Fibroblast of skin of scalp (primary cell): ENCODE measurements at regions not wholly inside any gene's neighbourhood (a gene's known extent, or its start where the extent isn't known, plus 50 kb on each side); places are given as distances from the start of the nearest gene placed in this dataset.
A peak's percentile ranks its signal among the peaks of the same experiment; 100 is the strongest.
"Not testable (repeated sequence)": the region's sequence is repeated elsewhere in the genome, so short reads cannot be mapped to it uniquely, and the experiment has no call there.

Source experiments
- DNase-seq: peaks from one replicate; pipeline ENCODE4 v3.0.0-alpha.2; 2013

DNA sequence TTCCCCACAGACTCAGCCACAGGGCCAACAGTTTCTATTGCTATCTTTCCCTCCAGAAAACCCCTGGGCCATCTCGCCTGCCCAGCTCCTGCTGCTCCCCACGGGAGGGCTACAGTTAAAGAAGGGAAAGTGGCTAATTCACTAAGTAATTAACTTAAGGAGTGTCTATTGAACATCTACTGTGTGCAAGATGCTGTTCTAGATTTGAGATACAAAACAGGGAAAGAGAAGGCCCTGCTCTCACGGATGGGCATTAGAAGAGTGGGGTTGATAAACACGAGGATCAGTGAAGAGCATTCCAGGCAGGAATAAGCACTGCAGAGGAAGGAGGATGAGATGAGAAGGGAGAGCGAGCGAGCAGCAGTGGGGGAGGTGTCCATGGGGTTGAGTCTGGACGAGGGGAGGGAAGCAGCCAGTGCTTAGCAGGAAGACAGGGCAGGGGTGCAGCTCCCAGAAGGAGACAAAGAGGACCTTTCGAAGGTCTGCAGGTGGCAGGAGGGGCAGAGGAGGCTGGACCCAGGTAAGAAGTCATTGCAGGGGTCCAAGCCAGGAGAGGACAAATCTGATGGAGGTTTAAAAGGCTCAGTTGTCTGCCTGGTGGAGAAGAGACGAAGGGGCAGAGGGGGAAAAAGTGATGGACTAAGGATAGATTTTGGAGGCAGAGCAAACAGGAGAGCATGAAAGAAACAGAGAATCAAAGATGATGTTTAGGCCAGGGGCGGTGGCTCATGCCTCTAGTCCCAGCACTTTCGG lies 64.7 kb downstream of the KLF15 start:
- no peak for DNase-seq

DNA sequence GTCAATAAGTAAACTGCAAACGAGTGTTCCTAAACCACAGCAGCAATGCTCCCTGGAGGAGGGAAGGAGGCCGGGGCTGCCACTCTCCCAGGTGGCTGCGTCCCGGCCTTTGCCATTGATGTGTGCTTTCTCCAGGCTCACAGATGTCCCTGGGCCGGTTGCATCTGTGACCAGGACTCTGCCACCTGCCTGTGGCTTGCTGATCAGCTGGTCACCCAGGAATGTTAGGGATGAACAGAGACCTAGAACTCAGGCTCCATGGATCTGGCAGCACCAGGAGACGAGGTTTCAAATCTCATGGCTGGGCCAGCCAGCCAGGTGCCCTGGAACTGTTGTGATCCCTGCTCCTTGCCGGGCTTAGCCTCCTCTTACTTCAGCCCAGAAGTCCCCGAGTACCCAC lies 65.7 kb downstream of the KLF15 start:
- no peak for DNase-seq

DNA sequence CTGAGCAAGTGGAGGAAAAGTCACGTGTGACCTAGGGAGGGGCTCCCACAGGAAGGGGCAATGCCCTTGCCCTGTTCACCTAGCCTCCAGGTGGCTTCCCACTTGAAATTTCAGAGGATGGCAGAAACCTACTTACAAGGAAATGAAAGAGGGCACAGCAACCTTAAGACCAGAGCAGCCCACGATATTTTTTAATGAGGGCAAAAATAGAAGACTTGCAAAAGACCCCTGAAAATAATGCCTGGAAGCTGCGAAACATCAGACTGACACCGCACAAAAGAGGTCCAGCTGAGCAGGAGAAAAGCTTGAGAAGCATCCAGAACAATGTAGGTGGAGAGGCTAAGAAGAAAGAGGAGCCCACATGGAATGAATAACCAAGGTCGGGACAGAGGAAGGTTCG lies 66.1 kb downstream of the KLF15 start:
- DNase-seq: no peak

DNA sequence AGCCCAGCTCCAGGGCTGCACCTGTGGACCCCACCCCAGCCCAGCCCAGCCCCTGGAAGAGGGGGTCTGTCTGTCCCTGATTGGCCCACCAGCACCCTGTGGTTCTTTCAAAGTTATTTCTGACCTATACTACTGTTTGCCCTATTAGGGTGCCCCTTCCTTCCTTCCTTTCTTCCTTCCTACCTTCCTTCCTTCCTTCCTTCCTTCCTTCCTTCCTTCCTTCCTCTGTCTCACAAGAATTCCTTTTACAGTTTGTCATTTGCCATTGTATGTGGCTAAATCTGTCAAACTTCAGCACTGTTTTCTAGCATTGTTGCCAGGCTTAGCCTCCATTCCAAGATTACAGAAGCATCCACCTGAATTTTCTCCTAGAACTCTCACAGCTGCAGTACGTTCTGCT lies 66.9 kb downstream of the KLF15 start:
- no peak for DNase-seq

DNA sequence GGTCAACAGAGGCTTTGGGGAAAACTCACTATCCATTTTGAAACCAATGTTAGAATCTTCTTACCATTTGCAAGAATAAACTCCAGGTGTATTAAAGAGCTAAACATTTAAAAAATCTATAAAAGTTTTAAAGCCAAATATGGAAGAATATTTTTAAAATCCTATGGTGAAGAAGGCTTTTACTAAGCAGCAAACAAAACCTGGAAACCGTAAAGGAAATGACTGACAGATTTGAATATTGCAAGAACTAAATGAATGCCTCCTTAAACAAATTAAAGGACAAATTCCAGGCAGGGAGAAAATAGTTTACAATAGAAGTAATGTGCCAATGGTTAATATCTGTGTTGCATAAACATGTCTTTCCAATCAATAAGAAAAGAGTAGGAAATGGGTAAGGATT lies 68.1 kb downstream of the KLF15 start:
- DNase-seq: no peak

DNA sequence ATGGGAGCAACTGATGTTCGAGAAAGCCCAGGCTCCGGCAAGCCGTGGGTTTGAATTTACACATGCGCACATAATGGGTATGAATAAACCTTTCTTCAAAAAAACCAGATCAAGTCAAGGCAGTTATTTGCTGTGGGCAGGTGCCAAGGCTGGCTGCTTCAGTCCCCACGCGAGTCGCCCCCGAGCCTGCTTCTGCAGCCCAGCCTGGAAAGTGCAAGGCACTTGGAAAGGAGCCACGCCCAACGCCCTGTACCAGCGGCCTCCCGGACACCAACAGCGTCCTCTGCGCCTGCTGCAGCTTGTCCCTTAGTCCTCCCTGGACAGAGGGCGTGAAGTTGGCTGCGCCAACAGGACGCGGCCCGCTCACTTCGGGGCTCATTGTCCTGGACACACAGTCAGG lies 68.9 kb downstream of the KLF15 start:
- DNase-seq: no peak

DNA sequence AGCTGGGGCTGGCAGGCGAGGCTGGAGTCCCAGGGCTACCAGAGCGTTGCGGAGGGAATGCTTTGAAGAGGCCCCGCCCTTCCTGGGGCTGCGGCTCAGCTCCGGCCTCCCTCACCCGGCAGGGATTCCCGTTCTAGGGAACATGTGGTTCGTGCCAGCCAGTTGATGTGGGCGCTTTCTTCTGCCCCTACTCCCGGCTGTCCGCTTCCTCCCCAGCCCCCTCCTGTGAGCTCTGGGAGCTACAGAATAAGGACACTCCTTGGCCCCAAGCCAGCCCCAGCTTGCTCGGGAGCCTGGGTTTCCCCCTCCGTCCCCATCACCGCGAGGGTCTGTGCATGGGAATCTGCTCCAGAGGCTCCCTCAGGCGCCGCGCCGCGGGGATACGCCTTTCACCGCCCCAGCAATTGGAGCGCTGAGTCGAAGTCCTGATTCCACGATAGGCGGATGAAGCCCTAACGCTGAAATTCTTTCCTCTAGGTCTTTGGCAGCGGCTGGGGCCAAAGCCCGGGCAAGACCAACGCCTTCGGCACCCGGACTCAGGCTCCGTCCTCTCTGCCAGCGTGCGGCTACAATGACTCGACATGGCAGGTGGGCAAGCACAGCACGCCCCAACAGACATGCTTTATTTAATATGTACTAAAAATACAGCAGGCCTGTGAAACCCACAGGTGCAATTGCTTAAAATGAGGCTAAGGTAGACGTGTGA lies 69.5 kb downstream of the KLF15 start:
- DNase-seq: peak; percentile 61

DNA sequence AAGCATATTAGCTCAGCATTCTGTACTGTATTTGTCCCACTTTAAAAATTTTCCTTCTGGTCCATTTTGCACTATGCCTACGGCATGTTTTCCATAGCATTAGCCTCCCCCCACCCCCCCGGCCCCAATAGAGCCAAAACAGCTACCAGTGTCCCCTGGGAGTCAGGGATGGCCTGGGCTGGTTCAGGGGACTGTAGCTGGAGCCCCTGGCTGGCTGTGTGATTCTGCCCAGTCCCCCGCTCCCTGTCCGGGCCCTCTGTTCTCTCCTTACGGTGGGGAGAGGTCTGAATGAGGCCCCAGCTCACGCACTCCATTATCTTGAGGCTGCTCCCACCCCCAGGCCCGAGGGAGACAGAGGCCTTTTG lies 70.1 kb downstream of the KLF15 start:
- no peak for DNase-seq

DNA sequence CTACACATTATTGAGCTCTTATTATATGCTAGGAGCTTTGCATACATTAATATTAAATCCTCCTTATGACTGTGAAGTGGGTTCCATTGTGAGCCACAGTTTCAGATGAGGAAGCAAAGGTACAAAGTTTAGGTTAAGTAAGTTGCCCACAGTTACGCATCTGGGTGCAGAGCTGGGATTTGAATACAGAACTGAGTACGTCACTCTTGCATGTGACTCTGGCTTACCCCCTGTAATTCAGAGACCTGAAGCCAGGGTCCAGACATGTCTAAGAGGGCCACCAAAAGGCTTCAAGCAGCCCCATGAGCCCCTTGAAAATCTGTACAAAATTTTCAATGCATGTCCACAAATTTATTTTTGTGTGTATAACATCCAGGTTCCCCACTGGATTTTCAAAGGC lies 71.8 kb downstream of the KLF15 start:
- DNase-seq: no peak

DNA sequence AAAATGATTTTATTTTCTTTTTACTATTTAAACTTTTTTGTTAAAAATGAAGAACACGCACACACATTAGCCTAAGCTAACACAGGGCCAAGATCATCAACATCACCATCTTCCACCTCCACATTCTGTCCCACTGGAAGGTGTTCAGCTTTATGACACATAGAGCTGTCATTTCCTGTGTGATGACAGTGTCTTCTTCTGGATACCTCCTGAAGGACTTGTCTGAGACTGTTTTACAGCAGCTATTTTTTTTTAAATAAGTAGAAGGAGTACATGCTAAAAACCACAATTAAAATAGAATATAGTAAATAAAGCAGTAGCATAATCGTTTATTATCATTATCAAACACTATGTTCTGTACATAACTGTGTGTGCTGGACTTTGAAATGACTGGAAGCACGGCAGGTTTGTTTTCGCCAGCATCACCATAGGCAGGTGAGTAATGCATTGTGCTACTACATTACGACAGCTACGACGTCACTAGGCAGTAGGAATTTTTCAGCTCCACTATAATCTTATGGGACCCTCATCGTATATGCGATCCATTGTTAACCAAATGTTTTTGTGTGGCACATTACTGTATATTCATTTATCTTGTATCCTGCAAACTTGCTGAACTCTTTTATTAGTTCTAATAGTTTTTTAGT lies 72.8 kb downstream of the KLF15 start:
- DNase-seq: peak; percentile 13

DNA sequence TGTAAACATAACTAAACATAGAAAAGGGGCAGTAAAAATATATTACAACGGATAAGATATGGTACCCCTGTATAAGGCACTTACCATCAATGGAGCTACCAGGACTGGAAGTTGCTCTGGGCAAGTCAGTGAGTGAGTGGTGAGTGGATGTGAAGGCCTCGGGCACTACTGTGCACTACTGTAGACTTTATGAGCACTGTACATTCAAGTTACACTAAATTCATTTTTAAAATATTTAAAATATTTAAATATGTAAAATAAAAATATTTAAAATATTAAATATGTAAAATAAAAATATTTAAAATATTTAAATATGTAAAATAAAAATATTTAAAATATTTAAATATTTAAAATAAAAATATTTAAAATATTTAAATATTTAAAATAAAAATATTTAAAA lies 73.6 kb downstream of the KLF15 start:
- not testable (repeated sequence) for DNase-seq

DNA sequence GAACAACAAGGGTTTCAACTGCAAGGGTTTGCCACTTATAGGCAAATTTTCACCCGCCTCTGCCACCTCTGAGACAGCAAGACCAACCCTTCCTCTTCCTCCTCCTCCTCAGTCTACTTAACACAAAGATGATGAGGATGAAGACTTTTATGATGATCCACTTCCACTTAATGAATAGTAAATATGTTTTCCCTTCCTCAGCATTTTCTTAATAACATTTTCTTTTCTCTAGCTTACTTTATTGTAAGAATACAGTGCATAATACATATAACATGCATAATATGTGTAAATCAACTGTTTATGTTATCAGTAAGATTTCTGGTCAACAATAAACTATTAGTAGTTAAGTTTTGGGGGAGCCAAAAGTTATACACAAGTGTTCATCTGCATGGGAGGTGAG lies 77.4 kb downstream of the KLF15 start:
- no peak for DNase-seq

DNA sequence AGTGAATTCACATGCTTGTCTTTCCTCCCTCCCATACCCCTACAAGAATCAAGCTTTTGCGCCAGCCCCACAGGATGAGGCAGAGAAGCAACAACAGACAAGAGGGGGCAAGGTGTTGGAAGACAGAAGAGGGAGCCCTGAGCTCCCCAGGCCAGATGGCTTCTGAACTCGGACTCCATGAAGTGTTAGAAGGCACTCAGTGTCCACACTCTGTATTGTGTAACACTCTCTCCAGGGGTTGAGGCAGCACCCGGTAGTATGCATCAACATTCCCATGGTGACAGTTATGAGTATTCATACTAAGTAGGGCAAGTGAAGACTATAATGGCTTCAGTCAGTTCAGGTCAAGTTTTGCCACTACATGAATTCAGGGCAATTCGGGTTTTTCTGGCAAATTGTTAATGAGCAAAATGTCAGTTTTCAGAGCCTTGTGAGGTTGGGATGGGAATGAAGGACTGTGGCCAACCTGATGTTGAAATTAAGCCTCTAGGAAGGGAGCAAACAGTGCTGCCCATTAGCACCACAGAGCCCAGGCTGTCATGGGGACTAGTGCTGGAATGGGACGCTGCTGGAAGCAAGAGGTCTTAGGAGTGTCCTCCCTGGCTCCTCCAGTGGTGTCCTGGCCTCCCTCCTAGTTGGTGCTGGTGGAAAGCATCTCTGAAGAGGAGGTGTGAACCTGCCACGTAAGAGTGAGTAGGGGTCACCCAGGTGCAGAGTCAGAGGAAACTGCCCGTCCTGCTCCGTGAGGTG lies 79.4 kb downstream of the KLF15 start:
- DNase-seq: no peak

DNA sequence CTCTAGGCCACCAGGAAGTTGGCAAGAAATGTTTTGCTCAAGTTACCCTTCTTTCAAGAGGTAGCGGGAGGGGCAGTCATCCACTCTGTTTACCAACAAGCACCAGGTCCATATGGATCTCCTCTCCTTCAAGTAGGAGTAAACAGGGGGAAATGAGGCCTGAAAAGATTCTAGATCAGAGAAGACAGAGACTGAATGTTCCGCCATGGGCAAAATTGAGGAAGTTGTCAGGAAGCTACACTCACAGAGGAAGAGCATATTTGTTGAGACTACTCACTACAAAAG lies 81.6 kb downstream of the KLF15 start:
- DNase-seq: no peak

DNA sequence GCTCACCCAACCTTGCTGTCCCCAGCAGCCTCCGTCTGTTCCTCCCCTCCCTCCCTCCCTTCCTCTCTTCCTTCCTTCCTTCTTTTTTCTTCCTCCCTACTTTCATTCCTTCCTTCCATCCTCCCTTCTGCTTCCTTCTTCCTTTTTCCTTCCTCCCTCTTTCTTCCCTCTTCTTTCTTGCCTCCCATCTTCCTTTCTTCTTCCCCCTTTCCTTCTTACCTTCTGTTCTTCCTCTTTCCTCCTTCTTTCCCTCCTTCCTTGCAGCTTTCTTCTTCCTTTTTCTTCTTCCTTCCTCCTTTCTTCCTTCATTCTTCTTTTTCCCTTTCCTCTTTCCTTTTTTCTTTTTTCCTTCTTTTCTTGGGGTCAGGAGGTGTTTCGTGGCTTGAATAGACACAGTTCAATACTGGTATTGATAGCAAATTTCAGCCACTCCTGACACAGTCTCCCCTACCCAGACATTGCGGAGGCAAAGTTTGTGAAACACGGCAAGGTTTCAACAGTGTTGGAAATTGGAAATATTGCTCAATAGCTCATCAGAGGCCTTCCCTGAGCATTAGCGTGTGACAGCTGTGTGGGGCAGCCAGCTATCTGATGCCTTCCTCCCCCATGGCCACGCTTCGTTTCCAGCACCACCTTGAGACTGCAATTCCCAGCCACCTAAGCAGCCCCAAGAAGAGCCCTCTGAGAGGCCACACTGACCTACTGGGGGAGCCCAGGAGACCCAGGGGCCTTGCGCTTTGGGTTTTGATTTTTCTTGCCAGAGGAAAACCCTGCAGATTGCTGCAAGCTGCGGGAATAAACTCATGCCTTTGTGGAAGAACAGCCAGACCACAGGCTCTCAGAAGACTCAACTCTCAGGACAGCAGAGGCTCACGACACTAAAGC lies 82.2 kb downstream of the KLF15 start:
- no peak for DNase-seq

DNA sequence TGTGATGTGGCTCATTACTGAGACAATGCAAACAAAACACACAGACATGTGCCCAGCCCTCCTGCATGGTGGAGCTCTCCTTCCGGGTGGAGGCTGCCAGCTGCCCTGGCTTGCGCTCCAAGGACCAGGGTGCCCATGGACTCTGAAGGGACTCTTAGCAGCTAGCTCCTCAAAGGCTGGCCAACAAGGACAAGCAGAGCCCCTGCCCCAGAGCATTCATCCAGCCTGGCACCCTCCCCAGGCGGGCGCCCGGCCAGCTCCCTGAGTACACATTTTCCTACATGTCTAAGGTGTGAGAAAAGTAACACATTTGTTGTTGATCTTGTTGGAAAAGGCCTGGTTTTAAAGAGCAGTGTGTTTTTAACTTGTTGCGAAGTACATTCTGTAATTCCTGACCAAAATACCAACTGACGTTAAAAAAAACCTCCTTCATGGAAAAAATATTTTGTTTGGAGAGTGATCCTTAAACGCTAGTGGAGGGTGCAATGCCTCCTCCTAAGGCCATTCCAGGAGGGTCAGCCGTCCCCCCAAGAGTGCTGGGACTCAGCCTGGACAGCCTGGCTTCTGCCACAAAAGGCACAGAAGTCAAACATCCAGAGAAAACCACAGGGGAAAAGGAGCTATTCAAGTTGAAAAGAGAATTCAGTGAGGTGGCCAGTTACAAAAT lies 86.9 kb downstream of the KLF15 start:
- no peak for DNase-seq

DNA sequence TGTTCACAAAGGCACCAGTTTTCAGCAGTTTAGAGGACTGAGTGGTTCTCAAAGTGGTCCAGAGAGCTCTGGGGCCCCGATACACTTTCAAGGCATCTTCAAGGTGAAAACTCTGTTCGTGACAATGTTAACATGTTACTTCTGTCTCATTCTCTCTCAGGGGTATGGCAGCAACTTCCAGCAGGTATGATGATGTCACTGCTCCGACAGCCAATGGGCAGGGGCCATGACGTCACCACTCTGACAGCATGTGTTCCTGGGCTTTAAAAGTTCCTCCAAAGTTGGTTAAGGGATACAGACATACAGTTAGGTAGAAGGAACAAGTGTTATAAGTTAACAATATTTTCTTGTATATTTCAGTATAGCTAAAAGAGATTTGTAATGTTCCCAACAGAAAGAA lies 87.9 kb downstream of the KLF15 start:
- no peak for DNase-seq

DNA sequence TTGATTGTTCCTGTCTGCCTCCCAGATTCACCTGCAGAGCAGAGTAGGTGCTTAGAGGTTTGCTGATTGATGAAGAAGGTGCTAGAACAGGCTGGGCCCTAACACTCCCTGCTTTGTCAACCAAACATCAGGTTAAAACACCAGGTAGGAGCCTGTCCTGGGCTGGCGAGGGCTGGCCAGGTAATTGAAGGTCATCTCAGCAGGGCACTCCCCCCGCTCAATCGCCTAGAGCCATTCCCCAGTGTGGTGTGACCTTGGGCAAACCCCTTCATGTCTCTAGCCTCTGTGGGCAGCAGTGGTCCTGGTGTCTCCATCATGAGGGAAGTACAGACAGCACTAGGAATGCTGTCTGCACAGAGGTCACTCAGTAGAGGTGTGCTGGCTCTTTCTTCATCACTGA lies 88.3 kb downstream of the KLF15 start:
- no peak for DNase-seq

DNA sequence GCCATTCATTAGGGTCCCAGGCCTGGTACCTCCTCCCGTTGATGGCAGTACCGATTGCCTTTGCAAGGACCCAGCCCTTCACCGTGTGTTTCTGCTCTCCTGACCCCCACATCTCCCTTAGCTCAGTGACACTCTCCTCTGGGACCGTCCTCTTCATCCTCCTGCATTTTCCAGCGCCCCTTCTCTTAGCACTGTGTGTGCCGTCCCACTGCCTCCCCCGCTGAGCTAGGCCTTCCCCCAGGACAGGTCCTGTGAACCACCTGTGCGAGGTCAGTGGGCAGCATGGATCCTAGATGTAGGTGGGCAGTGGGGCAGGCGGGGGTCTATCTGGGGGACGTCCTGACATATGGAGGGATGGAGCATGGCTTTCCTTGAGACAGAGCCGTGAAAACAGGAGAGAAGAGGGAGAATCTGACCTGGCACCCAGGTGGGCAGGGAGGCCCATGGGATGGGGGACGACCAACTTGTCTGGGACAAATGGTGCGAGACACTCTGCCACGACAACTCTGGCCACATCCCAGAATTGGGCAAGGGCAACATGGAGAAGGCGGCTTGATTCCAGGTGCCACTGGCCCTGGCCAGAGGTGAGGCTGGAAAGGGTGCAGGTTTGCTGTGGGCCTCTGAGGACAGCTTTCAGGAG lies 87.7 kb upstream of the ALDH1L1 start:
- DNase-seq: no peak

DNA sequence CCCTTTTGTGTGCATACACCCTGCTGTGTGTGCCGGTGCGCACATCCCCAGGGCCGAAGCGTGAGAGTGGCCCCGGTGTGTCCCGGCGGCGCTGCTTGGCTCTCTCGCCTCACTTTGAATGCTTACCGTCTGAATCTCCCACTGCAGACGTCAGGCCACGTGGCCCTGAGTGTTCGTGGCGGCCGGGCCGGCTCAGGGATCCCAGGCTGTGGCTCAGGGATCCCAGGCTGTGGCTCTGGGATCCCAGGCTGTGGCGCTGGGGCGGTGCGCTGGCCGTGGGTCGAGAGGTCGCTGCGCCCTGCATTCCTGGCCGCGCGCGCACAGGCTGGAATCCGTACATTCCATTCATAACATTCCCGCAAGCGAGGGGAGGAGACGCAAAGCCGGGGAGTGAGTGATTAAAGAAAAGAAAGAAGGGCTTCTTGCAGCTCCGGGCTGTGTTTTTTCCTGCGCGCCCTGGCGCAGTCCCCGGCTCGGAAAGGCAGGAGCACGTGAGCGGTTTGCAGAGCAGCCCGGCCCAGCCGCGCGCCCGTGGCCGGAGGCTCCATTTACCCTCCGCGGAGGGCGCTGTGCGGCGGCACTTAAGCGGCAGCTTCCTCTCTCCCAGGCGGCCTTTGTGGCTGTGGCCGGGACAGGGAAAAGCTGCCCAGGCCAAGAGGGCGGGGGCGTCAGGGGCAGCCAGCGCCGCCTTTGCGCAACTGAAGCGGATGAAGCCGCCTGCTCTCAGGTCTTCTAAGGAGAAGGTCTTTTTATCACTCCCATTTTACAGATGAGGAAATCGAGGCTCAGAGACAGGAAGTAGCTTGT lies 87.0 kb upstream of the ALDH1L1 start:
- DNase-seq: peak; percentile 91

DNA sequence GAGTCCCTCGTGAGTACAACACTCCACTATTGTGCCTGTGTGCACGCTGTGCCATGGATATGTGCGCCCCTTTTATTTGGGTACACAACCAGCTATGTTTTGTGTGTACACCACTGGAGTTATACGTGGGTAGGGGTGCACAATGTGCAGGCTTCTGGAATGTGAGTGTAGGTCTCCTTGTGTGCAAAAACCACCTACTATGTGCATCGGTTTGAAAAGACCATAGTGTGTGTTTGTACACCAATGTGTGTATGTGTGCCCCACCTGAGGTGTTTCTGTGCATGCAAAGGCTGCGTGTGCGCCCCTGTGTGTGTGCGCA lies 86.4 kb upstream of the ALDH1L1 start:
- no peak for DNase-seq
